ENCODE measurements at regions not wholly inside any gene's neighbourhood (a gene's known extent, or its start where the extent isn't known, plus 50 kb on each side); places are given as distances from the start of the nearest gene placed in this dataset.

- TF ChIP-seq, protein P1, sequence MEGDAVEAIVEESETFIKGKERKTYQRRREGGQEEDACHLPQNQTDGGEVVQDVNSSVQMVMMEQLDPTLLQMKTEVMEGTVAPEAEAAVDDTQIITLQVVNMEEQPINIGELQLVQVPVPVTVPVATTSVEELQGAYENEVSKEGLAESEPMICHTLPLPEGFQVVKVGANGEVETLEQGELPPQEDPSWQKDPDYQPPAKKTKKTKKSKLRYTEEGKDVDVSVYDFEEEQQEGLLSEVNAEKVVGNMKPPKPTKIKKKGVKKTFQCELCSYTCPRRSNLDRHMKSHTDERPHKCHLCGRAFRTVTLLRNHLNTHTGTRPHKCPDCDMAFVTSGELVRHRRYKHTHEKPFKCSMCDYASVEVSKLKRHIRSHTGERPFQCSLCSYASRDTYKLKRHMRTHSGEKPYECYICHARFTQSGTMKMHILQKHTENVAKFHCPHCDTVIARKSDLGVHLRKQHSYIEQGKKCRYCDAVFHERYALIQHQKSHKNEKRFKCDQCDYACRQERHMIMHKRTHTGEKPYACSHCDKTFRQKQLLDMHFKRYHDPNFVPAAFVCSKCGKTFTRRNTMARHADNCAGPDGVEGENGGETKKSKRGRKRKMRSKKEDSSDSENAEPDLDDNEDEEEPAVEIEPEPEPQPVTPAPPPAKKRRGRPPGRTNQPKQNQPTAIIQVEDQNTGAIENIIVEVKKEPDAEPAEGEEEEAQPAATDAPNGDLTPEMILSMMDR (IDR thresholded peaks at IDR 0.05): no peak
- TF ChIP-seq POLR2AphosphoS5 (IDR thresholded peaks at IDR 0.05): no peak
These were observed 274.5 kb upstream of the SOX5 start for GRCh38 chr12:24223926-24224325.

Measured in breast epithelium (tissue), 3 donors.